ENCODE measurements at regions not wholly inside any gene's neighbourhood (a gene's known extent, or its start where the extent isn't known, plus 50 kb on each side); places are given as distances from the start of the nearest gene placed in this dataset.

DNA sequence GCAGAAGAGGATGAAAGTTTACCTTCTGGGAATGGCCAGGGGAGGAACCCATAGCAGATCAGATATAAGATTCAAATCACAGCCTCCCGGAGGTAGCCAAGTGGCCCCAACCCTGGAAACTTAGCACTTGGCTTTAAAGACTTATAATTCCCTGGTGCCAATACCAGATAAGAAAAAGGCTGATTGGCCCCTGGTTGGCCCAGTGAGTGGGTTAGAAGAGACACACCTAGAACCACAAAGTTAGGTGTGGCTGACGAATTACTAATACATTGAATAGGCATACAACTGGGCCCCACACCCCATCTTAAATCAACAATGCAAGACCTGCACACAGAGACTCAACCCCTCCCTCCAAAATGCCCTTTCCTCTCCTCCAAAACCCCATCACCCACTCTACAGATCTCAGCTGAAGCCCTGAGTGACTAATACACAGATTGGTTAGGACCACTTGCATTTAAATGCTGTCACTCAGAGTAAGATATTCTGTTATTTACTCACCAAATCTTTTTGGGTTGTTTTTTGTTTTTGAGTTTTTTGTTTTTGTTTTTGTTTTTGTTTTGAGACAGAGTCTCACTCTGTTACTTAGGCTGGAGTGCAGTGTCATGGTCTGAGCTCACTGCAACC is 315.4 kb upstream of the JARID2 start:
- Mint-ChIP-seq H3K4me3 (no peak overlapping the region), H3K36me3 (no peaks in the 10 kb centered on the region), H3K4me1 (peaks cover 3% of the 10 kb centered on the region), H3K9me3 (ENCODE audit: low read depth) (no peaks in the 10 kb centered on the region), H3K27me3 (no peaks in the 10 kb centered on the region), H3K27ac (no peak overlapping the region)
- ATAC-seq (no peak), DNase-seq (no peak)
- CTCF ChIA-PET: no interaction called here

DNA sequence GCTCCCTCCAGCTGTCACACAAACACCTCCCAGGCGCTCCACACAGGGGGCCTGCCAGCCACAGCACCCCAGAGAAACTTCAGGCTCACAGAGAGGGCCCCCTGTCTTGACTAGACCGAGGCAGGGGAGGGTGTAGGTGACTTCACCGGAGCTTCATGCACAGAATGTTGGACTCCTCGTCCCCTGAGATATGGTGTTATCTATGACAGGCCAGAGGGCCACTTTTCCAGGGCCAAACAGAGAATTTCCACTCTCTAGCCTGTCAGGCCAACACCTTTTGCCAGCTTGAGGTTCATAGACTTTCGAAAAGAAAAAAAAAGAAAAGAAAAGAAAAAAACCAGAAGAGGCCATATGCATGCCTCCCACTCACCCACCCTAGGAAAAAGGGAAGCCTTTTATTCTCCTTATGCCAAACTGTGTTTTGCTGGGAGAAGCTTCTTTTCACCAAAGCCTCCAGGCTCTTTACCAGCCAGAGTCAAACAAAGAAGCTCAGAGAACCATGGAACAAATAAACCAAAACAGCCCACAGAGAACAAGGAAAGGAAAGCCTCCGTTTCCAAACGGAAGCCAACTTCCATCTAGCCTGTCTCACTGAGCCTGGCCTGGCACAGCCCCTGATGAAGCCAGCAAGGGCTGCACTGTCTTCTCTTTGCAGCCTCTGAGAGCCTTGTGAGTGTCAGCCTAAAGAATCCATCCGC is 313.2 kb upstream of the JARID2 start:
- no peaks in the 10 kb centered on the region for H3K9me3 Mint-ChIP-seq (ENCODE audit: low read depth)
- H3K27me3 Mint-ChIP-seq: no peaks in the 10 kb centered on the region
- no peak overlapping the region for H3K4me3 Mint-ChIP-seq
- H3K4me1 Mint-ChIP-seq: peaks cover 3% of the 10 kb centered on the region
- CTCF ChIA-PET: interaction anchor here (0.6 to 0.8 kb wide), 2 partner anchors 27 to 74 kb away, joined by 3 read pairs; no protein-coding TSS in a partner anchor
- no peak for DNase-seq
- no peak overlapping the region for H3K27ac Mint-ChIP-seq
- H3K36me3 Mint-ChIP-seq: no peaks in the 10 kb centered on the region
- ATAC-seq: no peak

DNA sequence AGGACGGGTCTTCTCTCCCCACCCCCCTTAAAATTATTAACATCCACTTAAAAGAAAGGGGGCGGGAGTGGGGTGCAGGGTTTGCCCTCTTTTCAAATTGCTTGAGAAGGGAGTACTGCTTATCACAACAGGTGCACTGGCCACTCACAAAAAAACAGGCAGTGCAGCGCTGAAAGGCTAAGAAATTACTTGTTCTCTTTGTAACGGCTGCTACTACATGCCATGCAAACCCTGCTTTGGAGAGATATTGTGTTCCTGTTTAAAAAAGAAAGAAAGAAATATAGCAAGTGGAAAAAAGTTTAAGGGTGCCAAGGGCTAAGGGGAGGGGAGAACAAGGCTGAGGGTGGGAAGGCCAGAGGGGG is 312.7 kb upstream of the JARID2 start:
- Mint-ChIP-seq H3K4me1 (peaks cover 3% of the 10 kb centered on the region), H3K27ac (no peak overlapping the region), H3K9me3 (ENCODE audit: low read depth) (no peaks in the 10 kb centered on the region), H3K27me3 (no peaks in the 10 kb centered on the region), H3K4me3 (no peak overlapping the region), H3K36me3 (no peaks in the 10 kb centered on the region)
- CTCF ChIA-PET: interaction anchor here (0.8 kb wide), 1 partner anchor 28 kb away, joined by 3 read pairs; no protein-coding TSS in a partner anchor
- ATAC-seq: no peak
- no peak for DNase-seq

DNA sequence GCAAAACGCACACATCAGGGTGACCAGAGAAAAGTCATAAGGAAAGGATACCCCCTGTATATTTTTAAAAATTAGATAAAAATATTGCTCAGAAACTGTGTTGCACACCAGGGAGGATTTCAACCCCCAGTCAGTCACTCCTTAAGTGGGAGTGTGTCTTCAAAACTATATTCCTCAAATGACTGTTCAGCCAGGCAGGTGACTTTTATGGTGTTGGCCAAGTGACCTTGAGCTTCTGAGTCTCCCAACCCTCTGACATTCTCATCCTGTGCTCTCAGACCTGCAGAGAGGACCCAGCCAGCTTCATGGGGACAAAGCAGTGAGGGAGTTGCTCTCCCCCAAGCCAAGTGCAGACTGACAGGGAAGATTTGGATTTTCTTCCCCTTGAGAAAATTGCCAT is 311.9 kb upstream of the JARID2 start:
- ATAC-seq (no peak), DNase-seq (no peak)
- H3K4me3 Mint-ChIP-seq: no peak overlapping the region

DNA sequence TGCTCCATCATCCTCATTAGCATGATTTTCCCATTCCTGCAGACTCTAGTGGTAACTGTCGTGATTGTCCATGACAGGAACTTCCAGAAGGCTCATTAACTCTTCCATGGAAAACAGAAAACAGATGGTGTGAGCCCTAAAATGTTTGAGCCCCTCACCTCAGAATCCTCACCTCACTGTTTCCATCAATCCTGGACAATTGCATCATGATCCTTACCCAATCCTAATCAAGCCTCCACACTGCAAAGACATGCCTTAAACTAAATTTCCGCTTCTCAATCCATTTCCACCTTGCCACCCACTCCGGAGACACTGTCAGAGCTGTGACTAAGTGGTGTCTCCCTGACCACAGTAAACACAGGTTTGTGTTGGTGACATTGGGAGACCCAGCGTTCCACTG is 311.0 kb upstream of the JARID2 start:
- CTCF ChIA-PET: no interaction called here
- no peaks in the 10 kb centered on the region for H3K36me3 Mint-ChIP-seq
- peaks cover 3% of the 10 kb centered on the region for H3K4me1 Mint-ChIP-seq
- ATAC-seq: no peak
- H3K9me3 Mint-ChIP-seq (ENCODE audit: low read depth): no peaks in the 10 kb centered on the region
- DNase-seq: no peak
- H3K4me3 Mint-ChIP-seq: no peak overlapping the region
- H3K27ac Mint-ChIP-seq: no peak overlapping the region
- no peaks in the 10 kb centered on the region for H3K27me3 Mint-ChIP-seq

More for the DNA sequence above, 311.9 kb upstream of the JARID2 start:
- Mint-ChIP-seq H3K27ac (no peak overlapping the region), H3K9me3 (ENCODE audit: low read depth) (no peaks in the 10 kb centered on the region), H3K36me3 (no peaks in the 10 kb centered on the region), H3K4me1 (peaks cover 3% of the 10 kb centered on the region), H3K27me3 (no peaks in the 10 kb centered on the region)
- CTCF ChIA-PET: no interaction called here

GRCh38 chr6:14936861-14937260 is 309.0 kb upstream of the JARID2 start:
- CTCF ChIA-PET: no interaction called here
- H3K36me3 Mint-ChIP-seq: no peaks in the 10 kb centered on the region
- H3K27me3 Mint-ChIP-seq: no peaks in the 10 kb centered on the region
- DNase-seq (no peak), ATAC-seq (no peak)
- no peaks in the 10 kb centered on the region for H3K9me3 Mint-ChIP-seq (ENCODE audit: low read depth)
- no peak overlapping the region for H3K27ac Mint-ChIP-seq
- no peak overlapping the region for H3K4me3 Mint-ChIP-seq
- no peaks in the 10 kb centered on the region for H3K4me1 Mint-ChIP-seq

DNA sequence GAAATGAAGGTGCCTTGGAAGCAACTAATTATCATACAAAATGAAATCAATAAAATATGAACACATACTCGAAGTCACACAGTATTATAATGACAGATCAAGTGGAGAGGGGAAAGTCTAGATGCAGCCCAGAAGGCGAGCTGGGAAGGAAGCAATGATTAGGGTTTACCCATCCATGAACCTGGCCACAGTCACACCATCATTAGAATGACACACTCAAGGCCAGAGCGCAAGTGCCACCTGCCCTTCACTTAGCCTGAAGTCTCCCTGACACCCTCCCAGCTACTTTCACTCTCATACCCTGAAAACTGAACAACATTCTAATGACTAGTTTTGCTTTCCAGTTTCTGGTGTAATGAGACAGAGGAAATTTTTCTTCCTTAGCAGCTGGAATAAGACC is 302.8 kb upstream of the JARID2 start:
- Mint-ChIP-seq H3K4me3 (no peak overlapping the region), H3K27me3 (no peaks in the 10 kb centered on the region), H3K27ac (no peak overlapping the region), H3K4me1 (no peaks in the 10 kb centered on the region), H3K9me3 (ENCODE audit: low read depth) (no peaks in the 10 kb centered on the region), H3K36me3 (no peaks in the 10 kb centered on the region)
- DNase-seq (no peak), ATAC-seq (no peak)
- CTCF ChIA-PET: no interaction called here

- no peak for DNase-seq
- Mint-ChIP-seq H3K9me3 (ENCODE audit: low read depth) (no peaks in the 10 kb centered on the region), H3K27ac (no peak overlapping the region), H3K27me3 (no peaks in the 10 kb centered on the region), H3K36me3 (no peaks in the 10 kb centered on the region), H3K4me1 (no peaks in the 10 kb centered on the region), H3K4me3 (no peak overlapping the region)
- CTCF ChIA-PET: no interaction called here
- no peak for ATAC-seq
Observed at GRCh38 chr6:14944593-14944992, 301.3 kb upstream of the JARID2 start.

DNA sequence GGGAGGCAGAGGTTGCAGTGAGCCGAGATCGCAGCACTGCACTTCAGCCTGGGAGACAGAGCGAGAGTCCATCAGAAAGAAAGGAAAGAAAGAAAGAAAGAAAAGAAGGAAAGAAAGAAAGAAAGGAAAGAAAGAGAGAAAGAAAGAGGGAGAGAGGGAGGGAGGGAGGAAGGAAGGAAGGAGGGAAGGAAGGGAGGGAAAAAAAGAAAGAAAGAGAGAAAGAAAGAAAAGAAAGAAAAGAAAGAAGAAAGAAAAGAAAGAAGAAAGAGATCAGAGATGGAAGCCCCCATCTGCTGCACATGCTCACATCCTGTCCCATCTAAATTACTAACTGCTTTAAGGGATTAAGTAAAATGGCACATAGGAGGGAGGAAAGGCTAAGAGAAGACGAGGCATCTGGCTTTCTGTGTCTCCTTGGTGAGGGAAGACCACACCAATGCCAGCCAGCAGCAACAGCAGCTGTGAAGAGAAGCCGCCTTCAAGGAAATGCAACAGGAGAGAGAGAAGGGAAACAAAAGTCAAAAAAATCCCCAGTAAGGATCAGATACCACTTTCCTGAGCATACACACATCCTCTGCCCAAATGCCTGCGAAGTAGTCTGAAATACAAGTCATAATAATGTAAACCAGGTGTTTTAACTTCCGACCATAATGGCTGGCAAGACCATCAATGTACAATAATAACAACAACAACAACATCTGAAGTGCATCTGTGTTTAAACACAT is 300.2 kb upstream of the JARID2 start:
- CTCF ChIA-PET: no interaction called here
- ATAC-seq (no peak), DNase-seq (no peak)
- Mint-ChIP-seq H3K27me3 (no peaks in the 10 kb centered on the region), H3K4me3 (no peak overlapping the region), H3K27ac (no peak overlapping the region), H3K36me3 (no peaks in the 10 kb centered on the region), H3K4me1 (no peaks in the 10 kb centered on the region), H3K9me3 (ENCODE audit: low read depth) (no peaks in the 10 kb centered on the region)

DNA sequence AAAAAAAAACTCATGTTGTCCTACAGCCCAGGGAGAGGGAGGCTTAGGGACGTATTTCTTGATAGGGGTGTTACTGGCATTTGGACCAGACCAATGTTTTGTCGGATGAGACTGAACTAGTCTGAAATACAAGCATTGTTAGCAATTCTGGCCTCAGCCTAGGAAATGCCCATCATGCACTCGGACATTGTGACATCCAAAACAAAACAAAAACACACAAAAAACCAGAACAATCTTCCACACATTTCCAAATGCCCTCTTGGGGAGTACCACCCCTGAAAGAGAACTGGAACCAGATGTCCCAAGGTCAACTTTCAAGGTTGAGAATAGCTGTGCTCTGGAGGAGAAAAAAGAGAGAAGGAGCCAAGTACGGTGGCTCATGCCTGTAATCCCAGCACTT is 299.1 kb upstream of the JARID2 start:
- ATAC-seq (no peak), DNase-seq (no peak)
- CTCF ChIA-PET: no interaction called here
- Mint-ChIP-seq H3K4me1 (no peaks in the 10 kb centered on the region), H3K36me3 (no peaks in the 10 kb centered on the region), H3K9me3 (ENCODE audit: low read depth) (no peaks in the 10 kb centered on the region), H3K27ac (no peak overlapping the region), H3K4me3 (no peak overlapping the region), H3K27me3 (no peaks in the 10 kb centered on the region)

GRCh38 chr6:14948586-14949245 is 297.2 kb upstream of the JARID2 start:
- Mint-ChIP-seq H3K9me3 (ENCODE audit: low read depth) (no peaks in the 10 kb centered on the region), H3K27me3 (no peaks in the 10 kb centered on the region), H3K4me3 (no peak overlapping the region), H3K4me1 (no peaks in the 10 kb centered on the region), H3K27ac (no peak overlapping the region), H3K36me3 (no peaks in the 10 kb centered on the region)
- CTCF ChIA-PET: no interaction called here
- no peak for ATAC-seq
- DNase-seq: no peak

- Mint-ChIP-seq H3K36me3 (peaks cover 3% of the 10 kb centered on the region), H3K4me3 (no peak overlapping the region), H3K27me3 (no peaks in the 10 kb centered on the region), H3K27ac (no peak overlapping the region), H3K4me1 (no peaks in the 10 kb centered on the region), H3K9me3 (ENCODE audit: low read depth) (peaks cover 3% of the 10 kb centered on the region)
- no peak for ATAC-seq
- CTCF ChIA-PET: no interaction called here
- DNase-seq: no peak
Observed at GRCh38 chr6:14950103-14950969, 295.5 kb upstream of the JARID2 start.

- H3K27ac Mint-ChIP-seq: no peak overlapping the region
- CTCF ChIA-PET: no interaction called here
- no peak overlapping the region for H3K4me3 Mint-ChIP-seq
- H3K9me3 Mint-ChIP-seq (ENCODE audit: low read depth): peaks cover 3% of the 10 kb centered on the region
- H3K36me3 Mint-ChIP-seq: peaks cover 3% of the 10 kb centered on the region
- DNase-seq: no peak
- ATAC-seq: no peak
- no peaks in the 10 kb centered on the region for H3K27me3 Mint-ChIP-seq
- H3K4me1 Mint-ChIP-seq: no peaks in the 10 kb centered on the region
Observed at GRCh38 chr6:14950970-14951276, 294.9 kb upstream of the JARID2 start.
